ENCODE measurements at regions not wholly inside any gene's neighbourhood (a gene's known extent, or its start where the extent isn't known, plus 50 kb on each side); places are given as distances from the start of the nearest gene placed in this dataset.

DNA sequence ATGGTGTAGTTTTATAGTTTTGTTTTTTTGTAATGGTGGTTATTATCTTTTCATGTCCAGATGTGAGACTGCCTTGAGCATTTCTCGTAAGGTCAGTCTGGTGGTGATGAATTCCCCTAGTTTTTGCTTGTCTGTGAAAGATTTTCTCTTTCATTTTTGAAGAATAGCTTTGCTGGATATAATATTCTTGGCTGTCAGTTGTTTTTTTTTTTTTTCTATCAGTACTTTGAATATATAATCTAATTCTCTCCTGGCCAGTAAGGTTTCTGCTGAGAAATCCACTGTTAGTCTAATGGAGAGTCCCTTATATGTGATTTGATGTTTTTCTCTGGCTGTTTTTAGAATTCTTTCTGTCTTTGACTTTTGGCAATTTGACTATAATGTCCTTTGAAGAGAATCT lies 106.9 kb downstream of the CARTPT start:
- no peak for DNase-seq

DNA sequence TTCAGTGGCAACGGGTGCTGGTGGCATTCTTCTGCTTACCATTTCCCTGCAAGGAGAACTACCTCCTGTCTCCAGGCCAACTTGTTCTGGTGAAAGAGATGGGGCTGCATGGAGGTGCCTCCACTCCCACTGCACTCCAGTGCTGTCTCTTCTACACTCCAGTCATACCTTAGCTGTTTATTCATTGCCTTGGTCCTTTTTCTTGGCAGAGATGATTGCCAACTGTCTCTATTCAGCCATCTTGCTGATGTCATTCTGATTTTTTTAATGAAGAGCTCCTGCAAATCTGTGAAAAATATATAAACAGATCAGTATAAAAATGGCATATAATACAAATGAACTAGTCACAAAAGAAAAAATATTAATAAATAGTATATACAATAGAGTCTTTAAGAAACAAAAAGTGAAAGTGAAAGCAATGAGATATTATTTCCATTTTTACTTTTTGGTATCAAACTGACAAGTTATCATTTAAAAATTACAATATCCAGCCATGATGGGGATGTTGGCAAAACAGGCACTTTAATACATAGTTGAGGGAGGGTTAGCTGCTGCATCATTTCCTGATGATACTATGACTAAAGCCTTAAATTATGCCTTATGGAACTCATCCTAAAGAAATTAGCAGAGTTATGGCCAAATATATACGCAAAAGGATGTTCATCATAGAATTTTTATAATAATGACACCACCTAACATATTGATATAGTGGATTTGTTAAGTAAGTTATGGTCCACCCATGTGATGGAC lies 109.4 kb downstream of the CARTPT start:
- no peak for DNase-seq

DNA sequence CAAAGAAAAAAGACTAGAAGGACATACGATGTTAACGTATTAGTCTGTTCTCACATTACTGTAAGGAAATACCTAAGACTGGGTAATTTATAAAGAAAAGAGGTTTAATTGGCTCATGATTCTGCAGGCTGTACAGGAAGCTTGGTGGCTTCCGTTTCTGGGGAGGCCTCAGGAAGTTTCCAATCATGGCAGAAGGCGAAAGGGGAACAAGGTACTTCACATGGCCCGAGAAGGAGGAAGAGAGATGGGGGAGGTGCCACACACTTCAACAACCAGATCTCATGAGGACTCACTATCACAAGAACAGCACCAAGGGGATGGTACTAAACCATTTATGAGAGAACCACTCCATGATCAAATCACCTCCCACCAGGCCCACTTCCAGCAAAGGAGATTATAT lies 110.1 kb downstream of the CARTPT start:
- no peak for DNase-seq

DNA sequence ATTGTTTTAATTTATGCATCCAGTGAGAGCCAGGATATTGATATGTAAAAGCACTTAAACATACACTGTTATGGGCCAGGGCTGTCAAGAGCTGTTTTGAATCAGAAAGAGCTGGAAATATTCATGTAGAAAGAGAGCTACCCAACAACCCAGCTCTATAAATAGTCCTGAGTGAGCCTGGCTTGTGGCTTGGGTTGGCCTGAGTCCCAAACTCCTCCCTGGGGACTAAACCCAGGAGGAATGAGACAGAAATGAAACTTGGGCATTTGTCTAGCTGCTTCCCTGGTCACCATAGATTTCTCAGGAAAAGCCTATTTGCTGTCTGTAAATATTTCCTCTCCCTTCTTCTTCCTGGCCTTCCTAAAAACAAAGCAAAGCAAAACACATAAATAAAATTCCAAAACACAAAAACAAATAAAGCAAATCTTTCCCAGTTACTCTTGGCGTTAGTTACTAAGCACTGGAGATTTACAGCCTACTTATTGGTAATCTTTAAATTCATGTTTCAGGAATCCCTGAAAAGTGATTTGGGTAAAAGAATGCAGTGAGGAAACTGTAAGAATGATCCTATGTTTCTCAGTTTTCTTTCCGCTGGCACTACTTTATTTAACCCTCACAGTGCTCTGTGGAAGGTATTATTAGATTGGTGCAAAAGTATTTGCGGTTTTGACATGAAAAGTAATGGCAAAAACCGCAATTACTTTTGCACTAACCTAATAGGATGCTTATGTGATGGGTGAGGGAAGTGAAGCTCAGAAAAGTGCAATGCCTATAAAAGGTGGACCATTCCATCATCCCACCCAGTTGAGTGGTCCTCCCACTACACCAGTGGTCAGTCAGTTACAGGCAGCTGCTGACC lies 111.8 kb downstream of the CARTPT start:
- no peak for DNase-seq

DNA sequence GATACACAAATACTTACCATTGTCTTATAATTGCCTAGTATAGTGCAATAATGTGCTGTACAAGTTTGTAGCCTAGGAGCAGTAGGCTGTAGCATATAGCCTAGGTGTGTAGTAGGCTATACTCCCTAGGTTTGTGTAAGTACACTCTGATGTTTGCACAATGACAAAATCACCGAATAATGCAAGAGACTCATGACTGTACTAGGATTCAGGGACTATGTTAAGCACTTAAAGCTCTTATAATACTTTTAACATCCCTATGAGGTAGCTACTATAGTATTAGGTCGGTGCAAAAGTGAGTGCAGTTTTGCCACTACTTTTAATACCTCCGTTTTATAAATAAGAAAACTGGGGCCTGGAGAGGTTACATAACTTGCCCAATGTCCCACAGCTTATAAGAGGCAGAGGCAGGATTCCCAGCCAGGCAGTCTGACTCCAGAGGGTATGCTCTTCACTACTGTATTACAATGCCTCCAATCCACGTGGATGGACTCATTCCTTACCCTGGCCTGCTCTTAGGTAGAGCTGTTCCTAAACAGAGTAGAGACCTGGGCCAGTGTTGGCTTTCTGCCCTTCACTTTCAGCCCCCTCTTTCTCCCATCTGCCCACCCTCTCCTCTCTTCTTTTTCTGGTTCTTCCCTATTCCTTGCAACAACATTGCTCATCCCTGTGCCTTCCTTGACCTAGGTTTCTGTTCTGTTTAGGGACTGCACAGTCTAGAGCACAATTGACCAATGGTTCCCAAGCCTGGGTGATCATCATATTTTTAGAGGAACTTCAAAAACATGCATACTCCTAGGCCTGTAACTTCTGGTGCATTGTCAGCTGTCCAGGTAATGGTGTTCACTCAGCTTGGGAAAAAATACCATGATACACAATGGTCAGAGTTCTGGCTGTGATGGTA lies 114.0 kb downstream of the CARTPT start:
- DNase-seq = no peak

DNA sequence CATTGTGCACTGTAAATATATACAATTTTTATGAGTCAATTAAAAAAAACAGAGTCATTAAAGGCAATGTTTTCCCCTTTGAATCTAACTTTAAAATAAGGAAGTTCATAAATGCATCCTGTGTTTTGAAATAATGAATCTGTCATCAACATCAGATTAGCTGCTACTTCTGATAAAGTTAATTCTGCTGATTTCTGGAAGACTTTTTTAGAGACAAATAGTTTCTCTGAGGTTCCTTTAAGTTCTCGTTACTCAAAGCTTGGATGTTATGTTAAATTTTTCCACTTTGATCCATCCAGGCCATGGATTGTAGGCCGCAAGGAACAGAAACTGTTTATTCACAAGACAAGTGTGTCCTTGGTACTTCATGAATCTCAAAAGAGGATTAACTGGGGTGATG lies 115.5 kb downstream of the CARTPT start:
- no peak for DNase-seq

DNA sequence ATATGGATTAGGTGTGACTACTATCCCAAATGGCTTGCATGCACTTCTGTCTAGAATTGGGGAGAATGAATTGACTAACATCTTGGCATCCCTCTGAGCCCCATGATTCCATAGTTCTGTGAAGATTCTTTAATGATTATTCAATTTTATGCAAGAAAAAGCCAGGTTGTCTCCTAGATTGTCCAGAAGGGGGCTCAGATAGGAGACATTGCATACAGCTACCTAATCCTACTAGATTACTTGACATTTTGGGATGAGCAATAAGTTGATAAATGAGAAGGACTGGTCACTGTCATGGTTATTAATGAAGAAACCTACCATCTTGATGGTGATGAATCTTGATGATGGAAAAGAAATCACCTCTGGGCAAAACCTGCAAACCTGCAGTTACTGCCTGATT lies 117.0 kb downstream of the CARTPT start:
- DNase-seq = no peak

DNA sequence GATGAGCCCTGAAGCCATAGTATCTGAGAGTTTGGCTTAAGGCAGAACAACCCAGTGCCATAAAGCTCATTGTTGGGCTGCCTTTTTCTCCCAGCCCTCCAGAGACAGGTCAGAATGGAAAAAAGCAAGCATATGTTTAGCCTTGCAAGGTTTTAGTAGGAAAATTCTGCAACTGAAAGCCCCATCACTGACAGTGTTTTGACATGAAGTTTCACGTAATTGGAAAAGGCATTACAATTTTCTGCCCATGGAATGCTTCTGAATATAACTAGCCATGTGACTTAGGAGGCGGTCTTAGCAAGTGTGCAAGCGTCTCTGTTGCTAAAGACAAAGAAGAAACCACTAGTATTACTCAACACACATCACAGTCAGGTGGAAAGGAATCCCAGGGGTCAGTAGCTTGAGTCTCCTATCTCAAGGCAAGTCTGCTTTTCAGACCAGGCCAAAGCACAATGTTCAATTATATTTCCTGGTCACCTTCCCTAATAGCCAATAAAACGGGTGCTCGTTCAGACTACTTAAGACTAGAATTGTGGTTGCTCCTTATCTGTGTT lies 117.6 kb downstream of the CARTPT start:
- DNase-seq = no peak

DNA sequence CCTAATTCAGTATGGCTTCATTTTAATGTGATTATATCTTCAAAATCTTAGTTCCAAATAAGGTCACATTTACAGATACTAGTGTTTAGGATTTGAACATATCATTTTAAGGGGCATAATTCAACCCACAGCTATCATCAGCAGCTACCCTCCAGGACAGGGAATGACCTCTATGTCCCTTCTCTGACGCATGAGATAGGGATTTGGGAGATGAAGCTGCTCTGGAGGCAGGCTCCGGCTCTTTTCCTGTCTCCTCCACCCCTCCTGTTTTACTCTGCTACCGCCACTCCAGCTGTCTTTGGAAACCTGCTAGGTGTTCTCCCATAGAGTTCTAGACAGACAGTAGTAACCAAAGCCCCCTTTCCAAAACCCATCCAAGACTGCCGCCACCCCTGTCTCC lies 119.2 kb downstream of the CARTPT start:
- DNase-seq = no peak

DNA sequence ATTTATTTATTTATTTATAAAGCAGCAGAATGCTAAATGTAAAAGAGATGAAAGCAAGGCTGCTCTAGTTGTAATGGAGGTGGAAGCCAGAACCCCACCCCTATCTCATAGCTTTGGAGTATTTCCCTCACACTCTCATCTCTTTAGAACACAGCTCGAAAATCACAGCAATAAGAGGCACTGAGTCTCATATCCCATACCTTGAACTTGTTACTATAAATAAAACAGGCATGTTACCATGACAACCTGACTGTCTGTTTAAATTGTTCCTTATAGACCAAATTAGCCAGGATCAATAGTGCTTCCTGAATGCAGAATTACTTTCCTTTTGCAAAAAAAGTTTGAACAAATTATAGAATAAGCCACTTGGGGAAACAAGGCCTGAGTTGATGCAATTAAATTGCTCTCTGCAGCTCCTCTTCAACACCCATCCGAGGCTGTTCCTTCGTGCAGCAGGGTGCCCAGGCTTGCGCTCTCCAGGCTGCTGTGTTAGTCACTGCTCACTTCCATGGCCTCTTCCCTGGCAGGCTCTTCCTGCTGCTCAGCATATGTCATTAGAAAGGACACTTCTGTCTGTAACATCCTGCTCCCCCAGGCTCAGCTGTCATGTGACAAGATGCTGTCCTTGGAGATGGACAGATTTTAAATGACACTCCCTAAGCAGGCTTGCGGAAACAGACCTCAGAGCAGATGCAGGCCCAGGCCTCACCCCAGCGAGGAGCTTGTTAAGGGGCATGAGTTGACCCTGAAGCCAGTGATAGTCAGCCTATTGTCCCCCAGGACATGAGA lies 120.2 kb downstream of the CARTPT start:
- DNase-seq = no peak

DNA sequence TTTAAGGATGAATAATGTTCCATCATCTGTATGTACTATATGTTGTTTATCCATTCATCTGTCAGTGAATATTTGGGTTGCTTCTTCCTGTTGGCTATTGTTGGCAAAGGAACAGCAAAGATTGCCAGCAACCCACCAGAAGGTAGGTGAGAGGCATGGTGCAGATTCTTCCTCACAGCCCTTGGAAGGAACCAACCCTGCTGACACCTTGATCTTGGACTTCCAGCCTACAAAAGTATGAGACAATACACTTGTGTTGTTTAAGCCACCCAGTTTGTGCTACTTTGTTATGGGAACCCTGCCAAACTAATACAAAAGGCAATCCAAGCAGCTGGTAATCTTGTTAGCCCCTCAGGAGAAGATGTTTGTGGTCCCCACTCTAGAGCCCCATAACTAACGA lies 122.0 kb downstream of the CARTPT start:
- no peak for DNase-seq

DNA sequence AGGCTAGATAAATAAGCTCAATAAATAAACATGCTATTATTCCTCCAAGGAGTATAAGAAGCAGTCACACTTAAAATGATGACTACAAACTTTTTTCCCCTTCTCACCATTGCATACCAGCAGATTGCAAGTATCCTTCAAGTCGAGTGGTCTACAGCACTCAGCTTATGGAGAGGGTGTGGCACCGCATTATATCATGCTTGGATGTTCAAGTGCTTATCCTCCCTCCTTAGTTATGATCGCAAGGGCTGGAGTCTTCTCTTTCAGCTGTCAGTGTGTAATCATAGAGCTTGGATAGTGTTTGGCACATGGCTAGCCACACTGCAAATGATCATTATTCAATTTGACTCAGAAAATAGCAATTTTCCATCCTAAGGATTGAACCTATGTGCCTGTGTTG lies 124.0 kb downstream of the CARTPT start:
- DNase-seq = no peak

DNA sequence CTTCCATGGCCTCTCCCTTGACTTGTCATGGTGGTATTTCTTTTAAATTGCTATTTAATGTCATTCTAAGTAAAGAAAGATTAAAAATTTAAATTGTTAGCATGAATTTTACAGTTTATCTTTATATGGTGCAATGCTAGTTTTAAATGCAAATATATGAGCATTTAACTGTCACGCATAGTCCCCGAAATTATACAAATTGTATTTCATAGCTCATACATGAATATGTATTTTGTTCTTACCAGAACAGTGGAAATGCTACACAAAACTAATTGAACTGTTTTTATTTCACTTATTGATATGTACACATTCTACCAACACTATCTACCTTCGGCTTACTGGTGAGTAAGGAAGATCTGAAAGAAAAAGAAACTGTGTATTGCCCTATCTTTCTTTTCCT lies 125.8 kb downstream of the CARTPT start:
- no peak for DNase-seq

DNA sequence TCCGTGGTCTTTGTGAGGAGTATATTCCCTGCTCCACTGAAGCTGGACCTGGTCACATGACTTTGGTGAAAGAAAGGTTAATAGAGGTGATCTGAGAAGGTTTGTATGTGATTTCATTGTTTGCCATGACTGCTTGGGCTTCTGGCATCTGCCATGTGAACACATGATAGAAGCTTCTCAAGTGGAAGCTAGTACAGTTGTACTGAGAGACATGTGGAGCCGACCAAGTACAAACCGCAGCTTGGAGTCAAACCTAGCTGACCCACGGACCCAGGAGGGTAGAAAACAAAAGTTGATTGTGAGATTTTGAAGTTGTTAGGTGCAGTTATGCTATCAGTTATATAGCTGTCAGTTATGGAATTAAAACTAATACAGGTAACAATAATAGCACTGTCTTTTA lies 140.4 kb downstream of the CARTPT start:
- no peak for DNase-seq

DNA sequence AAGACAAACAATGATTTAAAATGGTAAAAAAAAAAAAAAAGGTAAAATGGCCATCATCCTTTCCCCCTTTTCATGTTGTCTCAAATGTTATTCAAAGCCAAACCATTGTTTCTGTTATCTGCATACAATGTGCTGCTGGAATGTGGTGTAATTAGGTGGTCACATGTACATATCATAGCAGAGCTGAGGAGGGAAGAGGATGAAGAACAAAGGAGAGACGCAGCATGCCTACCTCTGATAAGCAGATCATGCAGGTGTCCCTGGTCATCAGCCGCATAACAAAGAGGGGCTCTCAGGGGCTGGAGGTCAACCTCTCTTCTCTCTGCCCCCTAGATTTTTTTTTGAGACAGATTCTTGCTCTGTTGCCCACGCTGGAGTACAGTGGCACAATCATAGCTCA lies 141.0 kb downstream of the CARTPT start:
- DNase-seq = no peak

DNA sequence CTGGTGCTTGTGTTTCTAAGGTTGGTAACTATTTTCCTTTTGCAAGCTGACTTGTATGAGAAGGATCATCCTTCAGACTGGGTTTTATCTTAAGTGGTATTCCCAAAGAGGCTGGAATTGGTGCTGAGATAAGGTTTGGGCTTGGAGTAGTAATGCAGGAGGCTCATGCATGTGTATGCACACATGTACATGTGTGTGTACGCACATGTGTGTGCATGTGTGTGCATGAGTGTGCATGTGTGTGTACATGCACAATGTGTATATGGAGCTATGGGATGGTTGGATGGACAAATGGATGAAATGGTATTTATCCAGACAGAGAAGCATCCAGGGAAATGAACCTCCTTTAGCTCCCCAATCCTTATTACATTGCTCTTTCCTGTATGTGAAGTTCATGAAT lies 142.6 kb downstream of the CARTPT start:
- DNase-seq = no peak

DNA sequence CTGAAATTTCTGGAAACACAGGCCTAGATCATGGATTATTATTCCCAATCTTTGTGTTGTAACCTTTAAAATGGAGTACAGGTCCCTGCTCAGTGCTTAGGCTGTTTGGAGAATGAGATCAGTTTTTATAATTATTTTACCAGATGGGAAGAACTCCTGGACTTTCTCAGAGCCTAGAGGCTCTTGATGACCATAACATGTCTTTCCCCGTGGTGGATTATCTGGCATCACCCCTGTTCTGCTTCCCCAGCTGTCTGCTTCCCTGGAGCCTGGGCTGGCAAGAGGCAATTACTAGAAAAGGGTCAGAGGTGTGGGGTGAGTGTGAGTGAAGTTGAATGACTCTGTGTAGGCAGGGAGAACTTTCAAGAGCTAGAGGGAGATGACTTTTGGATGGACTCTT lies 143.0 kb downstream of the CARTPT start:
- DNase-seq = no peak

DNA sequence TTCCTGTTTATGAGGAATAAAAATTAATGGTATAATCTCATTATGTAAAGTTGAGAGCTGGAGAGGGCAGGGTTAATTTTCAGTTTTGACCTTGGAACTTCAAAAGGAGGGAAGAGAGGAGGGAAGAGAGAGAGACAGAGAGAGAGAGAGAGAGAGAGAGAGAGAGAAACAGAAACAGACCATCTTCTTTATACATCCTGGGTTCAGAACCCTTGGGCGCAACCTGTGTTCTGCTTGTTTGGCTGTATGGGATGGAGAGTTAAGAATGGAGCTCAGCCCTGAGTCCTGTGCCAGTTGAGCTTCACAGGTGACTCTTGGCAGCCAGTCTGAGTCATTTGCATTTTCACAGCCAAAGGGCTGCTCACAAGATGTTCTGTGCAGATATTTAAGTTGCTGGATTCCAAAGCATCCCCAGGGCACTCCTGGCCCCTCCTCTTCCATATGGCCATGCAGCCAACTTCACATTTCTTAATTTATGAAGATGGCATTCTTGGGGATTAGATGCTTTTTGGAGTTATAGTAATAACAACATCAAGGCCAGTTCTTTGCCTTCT lies 143.5 kb downstream of the CARTPT start:
- DNase-seq = no peak

DNA sequence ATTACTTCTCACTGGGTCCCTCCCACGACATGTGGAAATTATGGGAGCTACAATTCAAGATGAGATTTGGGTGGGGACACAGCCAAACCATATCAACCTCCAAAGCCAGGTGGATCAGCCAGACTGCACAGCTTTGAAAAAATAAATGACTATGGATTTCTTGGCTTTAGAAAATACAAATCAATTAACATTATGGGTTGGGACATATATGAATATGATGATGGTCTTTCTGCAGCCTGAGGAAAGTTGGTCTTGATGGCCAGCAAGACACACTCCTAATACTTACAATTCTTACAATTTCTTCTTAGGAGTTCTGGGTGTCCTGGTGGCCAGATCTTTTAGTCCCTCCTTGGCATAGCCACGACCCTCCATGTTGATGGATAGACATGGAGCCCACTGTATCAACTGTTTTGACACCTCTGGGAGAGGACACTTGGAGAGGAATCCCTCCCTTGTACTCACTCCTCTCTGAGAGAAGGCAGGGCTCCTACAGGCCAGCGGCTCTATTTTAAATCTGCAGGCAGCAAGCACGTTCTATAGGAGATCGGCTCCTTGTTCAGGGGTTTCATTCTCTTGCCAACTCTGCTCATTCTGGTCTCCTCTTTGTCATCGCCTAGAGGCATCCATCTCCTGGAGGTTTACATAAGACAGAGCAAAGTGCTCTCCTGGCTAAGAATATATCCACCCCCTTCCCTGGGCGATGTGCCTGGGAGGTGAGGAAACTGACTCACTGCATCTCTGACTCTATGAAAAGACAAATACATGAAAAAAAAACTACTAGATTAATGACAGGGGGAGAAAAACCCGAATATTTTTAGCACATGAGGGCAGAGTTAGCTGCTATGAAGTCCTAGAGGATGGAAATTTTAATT lies 145.9 kb downstream of the CARTPT start:
- DNase-seq = no peak

DNA sequence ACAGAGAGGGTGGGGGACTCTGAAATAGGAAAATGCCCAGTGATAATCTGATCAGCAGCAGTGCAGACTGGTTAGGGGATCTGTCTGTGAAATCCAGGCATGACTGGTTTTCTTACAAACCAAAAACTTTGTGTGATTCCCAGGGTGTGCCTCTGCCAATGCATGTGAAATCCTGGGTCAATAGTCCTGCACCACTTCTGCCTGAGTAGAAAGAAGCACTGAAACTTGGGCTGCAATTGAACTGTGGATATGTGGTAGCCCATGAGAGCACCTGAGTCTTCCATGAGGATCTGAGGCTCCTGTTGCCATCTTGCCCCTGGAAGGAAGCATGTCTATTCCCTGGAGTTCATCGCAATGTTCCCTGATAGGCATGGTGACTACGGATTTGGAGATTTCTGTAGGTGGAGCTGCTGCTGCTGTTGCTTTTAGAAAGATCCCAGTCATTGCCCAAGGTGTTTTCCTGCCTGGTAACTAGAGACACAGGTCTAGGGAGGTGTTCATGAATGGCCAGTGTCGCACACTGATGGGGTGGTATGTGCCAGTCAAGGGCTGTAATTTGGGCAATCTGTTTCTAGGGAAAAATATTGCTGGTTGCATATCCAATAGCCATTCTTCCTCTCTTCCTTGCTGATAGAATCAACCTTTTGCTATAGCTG lies 146.7 kb downstream of the CARTPT start:
- no peak for DNase-seq
